NCI-H748 treated with DMSO at 0.1 percent for 48 hours (cell line): ENCODE measurements at regions not wholly inside any gene's neighbourhood (a gene's known extent, or its start where the extent isn't known, plus 50 kb on each side); places are given as distances from the start of the nearest gene placed in this dataset.

Source experiments
- DNase-seq: peaks from one replicate; lab custom pipeline; 2025; lab: John Stamatoyannopoulos, UW

DNA sequence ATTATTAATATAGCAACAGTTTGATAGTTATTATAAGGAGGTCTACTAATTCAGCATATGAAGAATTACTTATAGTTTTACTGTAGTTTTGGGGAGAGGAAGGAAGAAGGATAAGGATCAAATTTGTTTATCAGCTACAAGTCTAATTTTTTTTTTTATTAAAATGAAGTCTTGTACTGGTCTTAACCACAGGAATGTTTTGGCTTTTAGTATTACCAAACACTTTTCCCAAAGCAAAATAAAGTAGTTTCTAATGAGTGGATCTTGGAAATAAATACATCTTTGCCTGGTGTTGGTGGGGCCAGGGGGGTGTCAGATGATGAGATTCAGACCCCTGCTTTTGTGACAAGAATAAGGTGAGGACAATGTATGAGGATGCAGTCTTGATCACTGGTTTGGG lies 57.2 kb upstream of the ZDHHC17 start:
- DNase-seq, result no peak

DNA sequence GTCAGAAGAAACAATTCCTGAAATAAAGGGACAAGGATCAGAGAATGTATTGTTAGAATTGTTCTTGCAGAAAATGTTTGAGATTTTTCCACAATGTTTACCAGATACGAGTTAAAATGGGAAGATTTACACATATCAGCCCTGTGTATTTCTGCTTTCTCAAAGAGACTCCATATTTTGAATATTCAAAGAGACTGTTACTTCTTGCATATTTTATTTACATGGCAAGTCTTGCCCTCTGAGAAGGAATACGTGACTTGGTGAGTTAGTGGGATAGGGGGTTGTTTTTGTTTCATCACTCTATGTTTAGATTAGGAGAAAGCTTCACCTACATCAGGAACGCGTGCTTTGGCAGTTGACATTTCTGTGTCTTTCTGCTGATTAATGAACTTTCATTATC lies 56.1 kb upstream of the ZDHHC17 start:
- DNase-seq, result no peak

- no peak for DNase-seq
Measured at GRCh38 chr12:76708296-76708695, 55.6 kb upstream of the ZDHHC17 start.

GRCh38 chr12:76711241-76711640 lies 52.7 kb upstream of the ZDHHC17 start:
- DNase-seq, result no peak

DNA sequence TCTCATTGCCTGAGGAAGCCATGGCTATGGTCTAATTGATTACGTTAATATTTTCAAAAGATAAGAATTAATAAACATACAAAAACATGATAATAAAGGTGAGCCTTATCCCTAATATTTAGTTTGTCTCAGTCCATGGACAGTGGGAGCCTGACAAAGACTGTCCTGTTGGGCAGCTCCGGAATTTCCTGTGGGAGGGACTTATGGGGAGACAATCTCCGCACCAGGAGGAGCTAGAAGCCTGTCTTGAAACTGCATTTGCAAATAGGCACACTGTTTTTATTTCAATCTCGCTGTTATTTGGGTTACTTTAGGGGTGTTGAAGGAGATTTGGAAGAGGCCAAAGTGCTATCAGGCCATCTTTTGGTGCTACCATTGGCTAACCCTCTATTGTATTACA lies 50.8 kb upstream of the ZDHHC17 start:
- DNase-seq, result no peak

GRCh38 chr12:76713986-76714385 lies 49.9 kb upstream of the ZDHHC17 start:
- DNase-seq, result no peak
